ENCODE measurements at regions not wholly inside any gene's neighbourhood (a gene's known extent, or its start where the extent isn't known, plus 50 kb on each side); places are given as distances from the start of the nearest gene placed in this dataset.

- TF ChIP-seq CTCF (IDR thresholded peaks at IDR 0.05) (no peak), POLR2A (IDR thresholded peaks at IDR 0.05) (no peak)
- Histone ChIP-seq H3K27me3 (no peaks in the 10 kb centered on the region), H3K36me3 (no peaks in the 10 kb centered on the region), H3K9me3 (no peaks in the 10 kb centered on the region), H3K27ac (no peak overlapping the region), H3K4me1 (no peaks in the 10 kb centered on the region), H3K4me3 (no peak overlapping the region)
- intact Hi-C loops (cut with DNase I; ENCODE audit: low total_unique reads) = no loop called here
- no peak for DNase-seq
Measured at GRCh38 chr17:71257096-71257495, 863.7 kb upstream of the SOX9 start.

- TF ChIP-seq POLR2A (IDR thresholded peaks at IDR 0.05) = no peak
- TF ChIP-seq CTCF (IDR thresholded peaks at IDR 0.05) = no peak
- Histone ChIP-seq H3K4me3 (no peak overlapping the region), H3K9me3 (no peaks in the 10 kb centered on the region), H3K36me3 (no peaks in the 10 kb centered on the region), H3K27me3 (no peaks in the 10 kb centered on the region), H3K27ac (no peak overlapping the region), H3K4me1 (no peaks in the 10 kb centered on the region)
- DNase-seq = no peak
- intact Hi-C loops (cut with DNase I; ENCODE audit: low total_unique reads) = no loop called here
Measured at GRCh38 chr17:71260366-71260940, 860.4 kb upstream of the SOX9 start.

GRCh38 chr17:71262586-71262985, 858.2 kb upstream of the SOX9 start:
- Histone ChIP-seq H3K27ac (no peak overlapping the region), H3K36me3 (no peaks in the 10 kb centered on the region), H3K4me1 (no peaks in the 10 kb centered on the region), H3K4me3 (no peak overlapping the region), H3K27me3 (no peaks in the 10 kb centered on the region), H3K9me3 (no peaks in the 10 kb centered on the region)
- intact Hi-C loops (cut with DNase I; ENCODE audit: low total_unique reads) = no loop called here
- no peak for DNase-seq
- TF ChIP-seq CTCF (IDR thresholded peaks at IDR 0.05) (no peak), POLR2A (IDR thresholded peaks at IDR 0.05) (no peak)

- TF ChIP-seq POLR2A (IDR thresholded peaks at IDR 0.05) = no peak
- no peak for TF ChIP-seq CTCF (IDR thresholded peaks at IDR 0.05)
Measured at GRCh38 chr17:71267668-71268067, 853.2 kb upstream of the SOX9 start.

GRCh38 chr17:71269201-71269600, 851.6 kb upstream of the SOX9 start:
- H3K27me3 ChIP-seq = no peaks in the 10 kb centered on the region
- DNase-seq = no peak
- no peak overlapping the region for H3K27ac ChIP-seq
- no peaks in the 10 kb centered on the region for H3K36me3 ChIP-seq
- no peak overlapping the region for H3K4me3 ChIP-seq
- H3K4me1 ChIP-seq = no peaks in the 10 kb centered on the region
- no peaks in the 10 kb centered on the region for H3K9me3 ChIP-seq
- TF ChIP-seq CTCF (IDR thresholded peaks at IDR 0.05) = no peak
- TF ChIP-seq POLR2A (IDR thresholded peaks at IDR 0.05) = no peak
- intact Hi-C loops (cut with DNase I; ENCODE audit: low total_unique reads) = no loop called here

More at GRCh38 chr17:71267668-71268067, 853.2 kb upstream of the SOX9 start:
- intact Hi-C loops (cut with DNase I; ENCODE audit: low total_unique reads) = no loop called here
- Histone ChIP-seq H3K4me1 (no peaks in the 10 kb centered on the region), H3K4me3 (no peak overlapping the region), H3K36me3 (no peaks in the 10 kb centered on the region), H3K9me3 (no peaks in the 10 kb centered on the region), H3K27me3 (no peaks in the 10 kb centered on the region), H3K27ac (no peak overlapping the region)
- DNase-seq = no peak

All from uterus (tissue), 3 donors.